GM19023 (cell line): ENCODE measurements at regions not wholly inside any gene's neighbourhood (a gene's known extent, or its start where the extent isn't known, plus 50 kb on each side); places are given as distances from the start of the nearest gene placed in this dataset.
A peak's percentile ranks its signal among the peaks of the same experiment; 100 is the strongest.

Source experiments
- ATAC-seq: cut with Tn5 transposase; IDR thresholded peaks from one replicate; pipeline ENCODE4 v1.9.1; 2021; ENCODE audit warnings: mild to moderate bottlenecking, moderate library complexity; ENCODE audit not compliant: unreplicated experiment

DNA sequence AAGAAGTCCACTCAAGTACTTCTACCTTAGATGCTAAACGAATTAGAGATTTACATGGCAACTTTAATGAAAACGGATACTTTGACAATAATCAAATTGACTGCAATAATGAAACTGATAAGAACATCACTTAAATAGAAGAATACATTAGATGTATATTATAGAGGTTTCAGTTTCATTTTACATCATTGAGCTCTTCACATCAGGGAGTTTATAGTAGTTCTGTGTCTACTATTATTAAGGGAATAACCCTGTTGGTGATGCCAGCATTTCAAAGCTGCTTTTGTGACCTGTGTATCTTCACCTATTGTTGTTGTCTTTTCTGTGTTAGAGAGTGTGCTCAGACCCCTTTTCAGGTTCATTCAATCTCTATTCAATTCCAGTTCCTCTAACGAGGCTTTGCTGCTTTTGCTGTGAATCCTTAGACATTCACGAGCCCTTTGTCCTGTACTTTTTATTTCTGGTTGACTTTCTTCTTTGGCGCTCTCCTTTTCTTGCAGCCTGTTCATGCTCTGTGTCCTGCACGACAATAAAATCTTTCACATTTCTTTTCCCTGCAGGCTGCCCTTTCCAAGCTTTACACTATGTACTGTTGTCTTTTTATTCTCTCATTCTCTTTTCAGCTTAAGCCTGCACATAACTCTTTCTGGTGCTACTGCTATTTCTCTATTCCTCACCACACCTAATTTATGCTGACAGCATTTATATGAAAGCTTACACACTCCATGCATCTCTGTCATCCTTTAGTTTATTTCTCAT lies 232.1 kb downstream of the CPE start:
- ATAC-seq: no peak

DNA sequence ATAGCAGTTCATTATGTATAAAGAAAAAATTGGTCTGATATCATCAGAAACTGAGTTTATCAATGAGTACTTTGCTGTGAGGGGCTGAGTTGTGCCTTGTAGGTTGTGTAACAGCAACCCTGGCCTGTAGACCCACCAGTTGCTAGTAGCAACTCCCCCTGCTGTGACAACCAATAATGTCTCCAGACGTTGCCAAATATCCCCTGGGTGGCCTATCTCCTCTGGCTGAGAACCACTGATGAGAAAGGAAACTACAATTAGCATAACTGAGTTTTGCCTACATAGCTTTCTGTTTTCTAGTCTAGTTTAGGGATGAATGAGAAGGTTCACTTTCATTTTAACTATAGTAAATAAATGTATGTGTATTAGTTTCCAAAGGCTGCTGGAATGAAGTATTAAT lies 234.1 kb downstream of the CPE start:
- ATAC-seq: peak; percentile 91

DNA sequence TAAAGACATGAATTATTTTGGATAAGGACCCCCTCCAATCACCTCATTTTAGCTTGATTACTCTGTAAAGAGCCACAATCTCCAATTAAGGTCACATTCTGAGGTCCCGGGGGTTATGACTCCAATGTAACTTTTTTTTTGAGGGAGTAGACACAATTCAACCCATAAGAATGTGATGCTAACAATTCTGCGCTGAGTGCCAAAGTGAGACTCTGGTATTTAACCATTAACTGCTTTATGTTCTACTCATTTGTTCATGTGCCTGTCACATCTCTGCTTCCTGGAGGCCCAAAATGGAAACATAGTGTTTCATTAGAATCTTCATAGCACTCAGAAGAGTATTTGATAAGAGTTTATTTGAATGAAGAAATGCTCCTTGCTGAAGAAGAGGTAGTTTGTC lies 234.8 kb downstream of the CPE start:
- no peak for ATAC-seq

DNA sequence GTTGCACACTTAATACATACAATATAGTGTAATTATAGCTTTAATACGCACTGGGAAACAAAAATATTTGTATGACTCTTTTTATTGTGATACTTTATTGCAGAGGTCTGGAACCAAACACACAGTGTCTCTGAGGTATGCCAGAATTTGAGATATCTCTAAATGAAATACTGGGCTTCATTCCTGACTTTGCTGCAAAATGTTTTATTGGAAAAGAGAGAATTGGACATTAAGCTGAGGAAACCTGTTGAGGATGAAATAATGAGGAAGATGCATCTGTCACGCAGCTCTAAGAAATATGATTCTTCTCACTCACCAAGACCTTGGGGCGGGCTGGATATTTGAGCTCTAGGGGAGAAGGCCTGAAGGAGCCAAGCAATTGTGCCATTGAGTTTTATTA lies 242.1 kb downstream of the CPE start:
- ATAC-seq: no peak

DNA sequence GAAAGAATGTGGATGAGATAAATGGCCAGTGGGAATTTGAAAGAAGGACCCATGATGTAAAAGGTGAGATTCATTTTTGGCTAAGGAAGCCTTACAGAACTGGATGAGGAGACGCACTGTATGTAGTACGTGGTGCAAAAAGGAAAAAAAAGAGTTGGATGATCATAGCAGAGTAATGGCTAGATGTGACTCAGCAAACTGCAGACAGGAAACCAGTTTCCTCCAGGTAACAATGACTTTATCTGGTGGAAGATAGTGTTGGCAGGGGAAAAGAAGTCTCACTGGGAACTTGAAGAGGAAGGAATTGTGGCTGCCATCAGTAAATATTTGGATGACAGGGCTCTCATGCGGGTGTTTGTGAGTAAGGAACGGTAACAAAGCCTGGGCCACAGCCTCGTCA lies 243.2 kb downstream of the CPE start:
- no peak for ATAC-seq

DNA sequence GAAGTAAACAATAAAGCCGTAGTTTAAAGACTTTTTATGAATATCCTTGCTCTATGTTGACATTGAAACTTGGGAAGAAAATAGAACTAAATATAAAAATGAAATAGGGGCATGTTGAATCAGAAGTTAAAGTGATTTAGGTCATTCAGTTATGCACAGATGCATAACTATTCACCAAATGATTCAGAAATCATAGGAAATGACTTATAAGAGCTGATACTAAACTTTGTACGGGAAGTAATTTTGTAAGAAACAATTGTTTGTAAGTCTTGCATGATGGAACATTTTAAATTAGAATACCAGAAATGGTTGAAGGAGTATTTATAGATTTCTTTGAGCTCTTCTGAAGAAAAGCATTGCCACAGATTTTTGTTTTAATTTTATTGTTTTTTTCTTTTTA lies 246.5 kb downstream of the CPE start:
- no peak for ATAC-seq

DNA sequence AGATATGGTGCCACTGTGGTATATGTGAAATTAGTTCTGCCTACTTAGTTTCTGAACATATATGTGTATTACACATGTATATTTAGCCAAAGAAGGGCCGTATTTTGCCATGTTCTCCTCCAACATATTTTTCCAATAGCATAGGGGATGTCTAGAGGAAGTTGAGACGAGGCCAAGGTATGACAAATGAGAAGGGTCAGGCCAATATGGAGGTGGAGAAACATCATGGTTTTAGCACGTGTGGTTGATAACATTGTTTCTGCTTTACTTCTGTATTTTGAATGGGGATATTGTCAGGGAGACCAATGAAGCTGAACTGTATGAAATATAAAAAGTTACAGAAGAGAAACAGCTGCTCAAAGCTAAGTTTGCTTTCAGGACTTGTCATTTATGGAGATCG lies 246.7 kb upstream of the TLL1 start:
- no peak for ATAC-seq

DNA sequence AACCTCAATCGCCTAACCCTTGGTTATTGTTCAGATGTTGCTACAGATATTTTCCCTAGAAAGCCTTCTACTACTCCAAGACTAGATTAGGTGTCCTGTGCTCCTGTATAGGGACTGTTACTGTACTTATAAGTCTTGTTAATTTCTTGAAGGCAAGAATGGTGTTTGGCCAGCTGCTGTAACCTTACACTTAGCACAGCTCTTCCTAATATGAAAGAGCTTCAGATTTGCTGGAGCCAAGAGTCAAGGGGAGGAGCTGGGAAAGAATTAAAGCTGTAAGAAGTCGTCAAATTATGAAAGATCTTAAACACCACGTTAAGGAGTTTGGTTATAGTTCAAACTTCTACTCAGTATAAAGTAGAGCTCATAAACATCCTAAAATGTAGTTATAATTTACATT lies 245.9 kb upstream of the TLL1 start:
- ATAC-seq: no peak

DNA sequence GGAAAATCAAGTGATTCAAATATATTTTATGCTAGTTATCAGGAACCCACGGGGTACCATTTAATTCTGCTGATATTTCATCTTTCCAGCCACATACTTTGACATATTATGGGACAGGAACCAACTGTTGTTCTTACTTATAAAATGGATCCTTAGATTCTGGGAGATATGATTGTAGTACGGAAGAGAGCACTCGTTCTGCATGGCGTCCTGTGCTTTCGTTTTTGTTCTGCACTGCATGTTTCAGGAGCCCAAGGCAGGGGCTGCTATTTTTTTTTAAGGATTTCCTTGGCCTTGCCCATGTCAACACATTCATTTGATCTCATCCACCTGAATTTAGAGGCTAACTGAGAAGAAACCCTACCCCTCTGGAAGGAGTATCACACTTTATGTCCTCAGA lies 245.5 kb upstream of the TLL1 start:
- ATAC-seq: no peak

DNA sequence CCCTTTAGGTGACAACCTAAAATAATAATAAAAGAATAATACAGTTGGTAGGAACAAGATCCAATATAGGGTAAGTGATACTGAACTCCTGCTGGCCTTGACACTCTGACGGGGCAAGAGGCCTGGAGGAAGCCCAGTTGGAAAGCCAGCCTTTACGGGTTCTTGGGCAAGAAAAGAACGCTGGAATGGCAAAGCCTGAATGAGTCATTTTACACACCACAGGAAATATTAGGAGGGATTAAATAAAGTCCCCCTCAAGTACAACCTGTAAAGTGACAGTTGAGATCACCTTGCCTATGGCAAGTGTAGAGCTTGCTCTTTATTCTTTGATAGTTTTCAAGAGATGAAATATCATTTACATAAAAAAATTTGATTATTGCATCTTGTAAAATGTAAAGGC lies 244.5 kb upstream of the TLL1 start:
- no peak for ATAC-seq

DNA sequence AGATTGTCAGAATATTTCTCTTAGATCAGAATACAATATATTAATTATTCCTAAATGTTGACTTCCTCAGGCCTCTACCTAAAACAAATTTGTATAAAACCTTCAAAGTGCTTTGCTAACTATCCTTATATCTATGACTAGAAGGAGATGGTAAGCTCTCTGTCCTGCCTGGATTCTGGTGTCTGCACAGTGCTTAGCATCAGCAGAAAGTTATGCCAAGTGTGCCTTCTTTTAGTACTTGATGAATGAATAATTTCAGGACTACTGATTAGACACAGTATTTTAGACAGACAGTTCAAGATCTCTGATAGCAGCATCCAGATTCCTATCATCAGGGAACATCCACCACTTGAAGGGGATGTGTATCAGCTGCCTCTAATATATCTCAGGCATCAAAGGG lies 242.4 kb upstream of the TLL1 start:
- ATAC-seq: no peak

DNA sequence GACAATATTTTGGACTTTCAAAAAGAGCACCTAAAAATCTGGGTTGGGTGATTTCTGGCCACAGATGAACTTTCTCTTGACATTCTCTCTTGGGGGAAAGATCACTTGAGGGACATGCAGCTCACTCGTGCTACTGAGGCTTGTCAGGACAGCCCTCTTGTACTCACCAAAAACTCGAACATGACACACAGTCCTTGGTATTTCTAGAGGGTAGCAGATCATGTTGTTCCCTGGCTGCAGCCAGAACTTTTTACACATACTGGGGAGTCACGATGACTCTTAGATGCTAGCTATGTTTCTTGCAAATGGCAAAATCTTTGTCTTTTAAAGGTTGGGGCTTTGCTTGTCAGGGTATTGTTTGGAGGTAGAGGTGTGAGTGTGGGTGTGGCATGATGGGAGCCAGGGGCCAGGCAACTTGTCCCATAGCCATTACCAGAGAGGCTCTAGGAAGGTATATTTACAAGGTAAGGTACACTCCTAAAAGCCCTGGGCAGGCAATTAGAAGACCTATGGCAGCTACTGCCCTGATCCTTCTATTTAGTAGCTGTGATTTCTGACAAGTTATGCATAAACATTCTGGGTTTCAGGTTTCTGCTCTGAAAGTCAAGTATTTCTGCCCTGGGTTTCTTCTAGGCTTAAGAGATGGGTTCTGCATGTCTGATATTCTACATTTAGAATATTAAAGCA lies 241.7 kb upstream of the TLL1 start:
- ATAC-seq: no peak

DNA sequence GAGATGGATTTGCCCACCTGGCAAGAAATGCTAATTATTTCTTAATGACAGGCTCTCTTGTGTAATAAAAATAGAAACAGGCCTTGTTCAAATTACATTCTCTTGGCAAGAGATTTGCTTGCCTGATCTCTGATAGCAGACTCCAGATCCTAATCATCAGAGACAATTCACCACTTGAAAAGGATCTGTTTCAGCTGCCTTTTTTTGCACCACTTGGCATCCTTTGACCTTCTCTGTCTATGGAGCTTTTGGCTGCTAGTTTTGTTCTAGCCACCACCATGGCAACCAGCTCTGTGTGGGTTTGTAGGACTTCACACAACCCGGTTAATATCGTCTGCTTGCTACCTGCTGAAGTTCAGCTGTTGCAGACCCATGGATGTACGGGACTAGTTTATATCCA lies 241.1 kb upstream of the TLL1 start:
- ATAC-seq: no peak

DNA sequence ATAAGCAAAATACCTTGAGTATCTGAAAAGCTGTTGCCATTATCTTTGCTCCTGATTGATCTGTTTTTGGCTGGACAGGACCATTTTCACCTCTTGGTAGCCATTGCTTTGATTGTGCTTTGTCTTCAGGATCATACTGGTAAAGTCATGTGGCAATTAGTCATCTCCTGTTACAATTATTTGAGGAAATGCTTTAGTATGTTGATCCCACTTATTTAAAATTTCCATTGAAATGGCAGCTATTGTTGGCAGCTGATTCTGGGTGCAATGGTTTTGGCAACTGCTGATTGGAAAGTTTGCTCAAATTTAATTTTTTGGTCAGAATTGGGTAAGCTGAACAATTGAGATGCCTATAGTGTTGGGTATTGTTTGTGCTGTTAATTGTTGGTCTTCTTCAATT lies 238.3 kb upstream of the TLL1 start:
- ATAC-seq: no peak

DNA sequence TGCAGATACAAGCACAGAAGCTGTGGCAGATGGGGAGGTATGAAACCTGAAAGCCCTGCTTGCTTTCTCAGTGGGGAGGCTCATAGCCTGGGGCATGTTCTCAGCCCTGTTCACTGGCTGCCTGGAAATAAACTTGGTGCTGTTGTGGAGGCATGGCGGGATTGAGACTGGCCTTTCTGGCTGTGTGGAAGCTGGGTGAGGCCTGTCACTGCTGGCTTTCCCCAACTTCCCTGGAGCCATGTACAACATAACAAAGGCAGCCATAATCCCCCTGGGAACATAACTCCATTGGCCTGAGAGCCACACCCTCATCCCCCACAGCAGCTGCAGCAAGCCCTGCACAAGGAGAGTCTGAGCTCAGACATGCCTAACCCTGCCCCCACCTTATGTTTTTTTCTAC lies 237.7 kb upstream of the TLL1 start:
- ATAC-seq: no peak

DNA sequence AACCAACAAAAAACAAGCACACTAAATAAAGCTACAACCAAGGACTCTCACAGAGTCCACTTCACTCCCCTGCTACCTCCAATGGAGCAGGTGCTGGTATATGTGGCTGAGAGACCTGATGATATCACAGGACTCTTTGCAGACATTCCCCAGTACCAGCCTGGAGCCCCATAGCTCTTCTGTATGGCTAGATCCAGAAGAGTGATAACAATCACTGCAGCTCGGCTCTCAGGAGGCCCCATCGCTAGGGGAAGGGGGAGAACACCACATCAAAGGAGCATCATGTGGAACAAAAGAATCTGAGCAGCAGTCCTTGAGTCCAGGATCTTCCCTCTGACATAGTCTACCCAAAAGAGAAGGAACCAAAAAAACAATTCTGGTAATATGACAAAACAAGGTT lies 237.1 kb upstream of the TLL1 start:
- ATAC-seq: no peak

DNA sequence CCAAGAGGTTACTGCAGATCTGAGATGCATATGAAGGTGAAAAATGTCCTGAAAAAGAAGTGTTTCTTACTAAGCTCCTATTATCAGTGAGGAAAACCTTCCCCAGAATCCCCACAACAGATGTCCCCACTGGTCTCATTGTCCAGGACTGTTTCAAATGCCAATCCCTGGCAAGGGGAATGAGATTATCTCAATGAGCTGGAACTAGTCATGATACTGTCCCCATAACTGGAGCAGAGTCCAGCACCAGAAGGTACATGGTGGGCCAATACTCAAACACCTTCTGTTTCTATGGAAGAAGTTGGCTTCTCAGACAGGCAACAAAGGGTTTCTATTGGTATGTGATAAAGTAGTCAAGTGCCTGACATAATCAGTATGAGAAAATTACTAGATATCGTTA lies 221.1 kb upstream of the TLL1 start:
- no peak for ATAC-seq

DNA sequence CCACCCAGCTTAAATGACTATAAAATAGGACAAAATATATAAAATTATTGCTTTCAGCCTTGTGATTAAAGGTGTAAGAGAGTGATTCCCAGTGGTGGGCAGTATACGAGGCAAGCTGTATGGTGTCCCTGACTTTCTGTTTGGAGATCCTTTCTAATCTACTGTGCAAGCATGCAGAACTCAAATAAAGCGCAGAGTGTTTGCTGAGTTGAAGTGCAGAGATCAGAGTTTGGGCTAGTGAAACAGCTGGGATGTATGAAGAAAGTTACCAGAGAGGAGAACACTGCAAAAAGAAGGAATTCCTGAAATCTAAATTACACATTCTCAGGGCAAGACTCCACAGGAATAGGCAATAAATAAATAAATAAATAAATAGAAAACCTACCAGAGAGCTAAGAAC lies 218.5 kb upstream of the TLL1 start:
- ATAC-seq: no peak

DNA sequence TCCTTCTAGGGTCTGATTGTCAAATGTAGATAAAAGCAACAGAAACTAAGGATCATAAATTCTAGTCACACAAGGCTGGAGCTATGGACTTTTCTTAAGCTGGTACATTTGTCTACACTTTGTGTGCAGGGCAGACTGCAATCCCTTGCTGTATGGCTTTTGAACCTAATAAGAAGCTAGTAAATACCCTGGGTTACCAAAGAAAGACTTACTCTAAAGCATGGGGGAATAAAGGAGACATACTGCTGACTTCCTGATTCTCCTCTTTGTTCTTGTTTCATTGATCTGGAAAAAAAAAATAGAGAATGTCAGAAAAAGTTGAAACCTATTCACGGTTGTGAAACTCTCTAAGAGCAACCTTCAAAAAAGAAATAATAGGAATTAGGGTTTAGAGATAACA lies 216.6 kb upstream of the TLL1 start:
- ATAC-seq: no peak

DNA sequence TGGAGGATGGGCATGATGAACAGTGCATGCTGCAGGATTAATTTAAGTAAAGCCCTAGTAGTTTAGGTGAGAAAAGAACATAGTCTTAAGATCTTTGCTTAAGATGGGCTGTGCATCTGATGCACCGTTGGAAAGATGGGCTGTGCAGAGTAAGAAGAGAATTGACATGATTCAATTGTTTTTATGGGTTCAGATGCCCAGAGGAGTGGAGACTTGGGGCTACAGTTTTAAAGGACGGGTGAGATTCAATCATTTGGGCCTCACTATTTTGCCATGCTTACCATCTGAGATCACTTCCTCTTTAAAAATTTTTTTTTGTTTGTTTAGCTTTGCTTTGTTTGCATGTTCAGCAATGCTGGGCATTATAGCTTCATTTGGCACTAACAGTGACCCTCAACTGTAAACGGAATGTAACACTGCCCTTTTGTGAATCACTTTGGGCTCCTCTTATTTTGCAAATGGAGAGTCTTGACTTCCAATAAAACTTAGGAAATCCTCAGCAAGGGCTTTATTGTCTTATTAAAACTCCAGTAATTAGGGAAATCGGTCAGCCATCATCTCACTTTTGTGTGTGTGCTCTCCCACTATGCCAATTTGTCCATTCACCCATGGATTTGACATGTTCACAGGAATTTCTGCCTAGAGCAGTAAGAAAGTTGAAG lies 216.1 kb upstream of the TLL1 start:
- no peak for ATAC-seq

DNA sequence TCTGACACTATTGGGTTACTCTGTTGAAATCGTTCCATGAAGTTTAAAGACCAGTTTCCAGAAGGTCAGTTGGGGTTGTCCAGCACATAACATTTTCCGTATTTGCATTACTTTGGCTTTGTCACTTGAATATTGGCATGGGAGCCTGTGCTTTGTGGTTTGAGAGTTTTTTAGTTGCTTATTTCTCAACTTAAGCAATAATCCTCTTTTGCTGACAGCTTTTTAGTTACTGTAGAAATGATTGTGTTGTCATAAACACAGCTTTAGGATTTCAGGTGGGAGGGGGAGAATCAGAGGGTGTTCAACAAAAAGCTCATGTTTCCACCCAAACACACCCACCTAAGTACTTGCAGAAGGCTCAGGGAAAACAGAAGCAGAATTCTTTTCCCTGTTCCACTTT lies 210.7 kb upstream of the TLL1 start:
- ATAC-seq: no peak

DNA sequence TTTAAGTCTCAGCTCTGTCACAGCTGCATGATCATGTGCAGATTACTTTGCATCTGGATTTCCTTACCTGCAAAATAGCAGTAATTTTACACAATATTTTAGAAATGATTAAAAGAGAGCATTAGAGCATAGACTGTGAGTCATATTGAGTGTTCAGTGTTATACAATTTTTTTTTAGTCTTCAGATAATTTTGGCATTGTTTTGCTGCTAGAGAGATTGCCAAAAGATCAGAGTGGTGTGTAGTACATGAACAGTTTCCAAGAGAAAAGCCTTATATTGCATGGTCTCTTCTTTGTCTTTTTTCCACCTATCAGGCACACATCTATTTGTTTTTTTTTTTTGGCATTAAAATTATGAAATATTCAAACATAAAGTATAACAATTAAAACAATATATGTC lies 209.6 kb upstream of the TLL1 start:
- no peak for ATAC-seq
